Thyroid gland (tissue), 4 donors: ENCODE measurements at regions not wholly inside any gene's neighbourhood (a gene's known extent, or its start where the extent isn't known, plus 50 kb on each side); places are given as distances from the start of the nearest gene placed in this dataset.

Experiments used
- CTCF ChIP-seq, 6 experiments: fragments of 200-600 bp in 3 of 6; fragments of 450-650 bp in 3 of 6; sonication (generic) in 3 of 6; IDR thresholded peaks; one replicate each; pipeline ENCODE4 v1.5.1; 2016 to 2019; ENCODE audit warnings: antibody characterized with exemption in 6 of 6, mild to moderate bottlenecking in 2 of 6, inconsistent platforms in 1 of 6, moderate library complexity in 1 of 6
- POLR2A ChIP-seq, 2 donors: fragments of 450-650 bp; IDR thresholded peaks; one replicate each; pipeline ENCODE4 v1.6.1; 2017; ENCODE audit warnings: antibody characterized with exemption in 2 of 2, mild to moderate bottlenecking in 2 of 2, moderate library complexity in 1 of 2

GRCh38 chr2:221802089-221802488 lies 230.0 kb upstream of the EPHA4 start:
- TF ChIP-seq CTCF (IDR thresholded peaks at IDR 0.05) (no peak), POLR2A (IDR thresholded peaks at IDR 0.05) (no peak)
